ENCODE measurements at regions not wholly inside any gene's neighbourhood (a gene's known extent, or its start where the extent isn't known, plus 50 kb on each side); places are given as distances from the start of the nearest gene placed in this dataset.
"Not testable (repeated sequence)": the region's sequence is repeated elsewhere in the genome, so short reads cannot be mapped to it uniquely, and the experiment has no call there.

GRCh38 chr2:60221098-60221497 lies 332.4 kb downstream of the BCL11A start:
- no peaks in the 10 kb centered on the region for H3K36me3 Mint-ChIP-seq
- no peak overlapping the region for H3K27ac Mint-ChIP-seq
- H3K4me1 Mint-ChIP-seq (ENCODE audit: low read depth in 2 of 2): no peaks in the 10 kb centered on the region
- no peak for DNase-seq (ENCODE audit: low spot score)
- no peak overlapping the region for H3K4me3 Mint-ChIP-seq
- no peaks in the 10 kb centered on the region for H3K9me3 Mint-ChIP-seq
- no peaks in the 10 kb centered on the region for H3K27me3 Mint-ChIP-seq
- ATAC-seq: no peak

- Mint-ChIP-seq H3K27me3 (peaks cover 0 to 3% of the 10 kb centered on the region in 2 donors), H3K27ac (no peak overlapping the region), H3K4me1 (ENCODE audit: low read depth in 2 of 2) (no peaks in the 10 kb centered on the region), H3K9me3 (no peaks in the 10 kb centered on the region), H3K36me3 (no peaks in the 10 kb centered on the region), H3K4me3 (no peak overlapping the region)
- DNase-seq (ENCODE audit: low spot score): no peak
- no peak for ATAC-seq
Measured at GRCh38 chr2:60219536-60219935, 333.9 kb downstream of the BCL11A start.

DNA sequence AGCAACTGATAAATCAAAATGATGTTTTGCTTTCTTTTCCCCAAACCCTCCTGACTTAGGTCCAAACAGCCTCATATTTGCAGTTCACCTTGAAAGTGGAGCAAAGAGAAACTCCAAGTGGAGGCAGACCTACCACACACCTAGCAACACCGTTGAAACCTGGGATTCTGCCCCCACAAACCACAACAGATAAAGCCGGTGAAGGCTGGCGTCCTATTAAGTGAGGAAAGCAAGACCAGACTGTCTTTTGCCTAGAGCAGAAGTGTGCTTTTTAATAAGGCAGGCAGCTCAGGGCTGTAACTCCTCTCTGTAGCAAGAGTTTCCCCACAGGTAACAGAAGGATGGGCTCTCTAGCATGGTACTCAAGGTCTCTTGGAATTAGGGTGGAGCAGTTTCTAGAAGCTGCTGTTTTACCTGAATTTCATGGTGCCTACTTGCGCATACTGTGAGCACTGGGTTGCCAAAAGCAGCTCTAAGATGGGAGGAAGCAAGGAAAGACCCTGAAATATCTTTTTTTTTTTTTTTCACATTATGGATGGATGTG lies 336.9 kb downstream of the BCL11A start:
- no peaks in the 10 kb centered on the region for H3K36me3 Mint-ChIP-seq
- ATAC-seq: peak in 1 of 2 donors; percentile 11
- peaks cover 0 to 3% of the 10 kb centered on the region in 2 donors for H3K27me3 Mint-ChIP-seq
- DNase-seq (ENCODE audit: low spot score): no peak
- no peak overlapping the region for H3K4me3 Mint-ChIP-seq
- H3K27ac Mint-ChIP-seq: no peak overlapping the region
- H3K9me3 Mint-ChIP-seq: no peaks in the 10 kb centered on the region
- no peaks in the 10 kb centered on the region for H3K4me1 Mint-ChIP-seq (ENCODE audit: low read depth in 2 of 2)

DNA sequence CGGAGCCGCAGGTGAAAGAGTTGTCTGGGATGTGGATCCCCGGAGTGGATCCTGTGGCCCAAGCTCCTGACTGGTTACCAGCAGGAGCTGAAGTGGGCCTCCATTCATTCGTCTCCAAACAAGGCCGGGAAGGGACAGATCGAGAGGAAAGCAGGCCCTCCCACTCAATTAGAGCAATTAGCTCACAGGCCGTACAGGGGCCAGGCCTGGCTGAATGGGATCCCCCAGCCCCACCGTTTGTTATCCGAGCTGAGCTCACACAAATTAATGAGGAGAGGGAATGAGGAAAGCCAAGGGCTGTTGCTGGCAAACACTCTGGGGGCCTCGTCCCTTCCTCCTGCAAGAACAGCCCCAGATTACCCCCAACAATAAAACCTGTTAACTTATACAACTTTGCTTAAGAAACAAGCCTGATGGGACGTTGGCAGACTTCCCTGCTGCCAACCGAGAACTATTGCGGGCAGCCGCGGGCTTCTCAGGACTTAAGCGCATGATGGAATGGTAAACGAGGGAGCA lies 338.0 kb downstream of the BCL11A start:
- Mint-ChIP-seq H3K4me3 (no peak overlapping the region), H3K27ac (no peak overlapping the region), H3K27me3 (peaks cover 0 to 3% of the 10 kb centered on the region in 2 donors), H3K4me1 (ENCODE audit: low read depth in 2 of 2) (no peaks in the 10 kb centered on the region), H3K9me3 (no peaks in the 10 kb centered on the region), H3K36me3 (no peaks in the 10 kb centered on the region)
- DNase-seq (ENCODE audit: low spot score): no peak
- ATAC-seq: no peak

DNA sequence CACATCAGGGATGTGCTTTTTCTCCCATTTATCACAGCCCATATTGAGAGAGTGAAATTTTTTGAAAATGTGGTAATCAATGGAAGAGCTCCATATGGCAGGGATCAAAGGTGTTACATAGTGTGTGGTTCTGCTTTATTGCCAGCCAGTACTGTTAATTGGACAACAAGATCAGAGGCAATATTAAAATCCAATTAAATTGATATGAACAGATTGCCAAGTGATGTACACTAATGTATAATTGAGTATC lies 338.9 kb downstream of the BCL11A start:
- DNase-seq (ENCODE audit: low spot score): no peak
- Mint-ChIP-seq H3K9me3 (no peaks in the 10 kb centered on the region), H3K4me1 (ENCODE audit: low read depth in 2 of 2) (no peaks in the 10 kb centered on the region), H3K4me3 (no peak overlapping the region), H3K27ac (no peak overlapping the region), H3K36me3 (no peaks in the 10 kb centered on the region), H3K27me3 (peaks cover 0 to 3% of the 10 kb centered on the region in 2 donors)
- ATAC-seq: no peak

DNA sequence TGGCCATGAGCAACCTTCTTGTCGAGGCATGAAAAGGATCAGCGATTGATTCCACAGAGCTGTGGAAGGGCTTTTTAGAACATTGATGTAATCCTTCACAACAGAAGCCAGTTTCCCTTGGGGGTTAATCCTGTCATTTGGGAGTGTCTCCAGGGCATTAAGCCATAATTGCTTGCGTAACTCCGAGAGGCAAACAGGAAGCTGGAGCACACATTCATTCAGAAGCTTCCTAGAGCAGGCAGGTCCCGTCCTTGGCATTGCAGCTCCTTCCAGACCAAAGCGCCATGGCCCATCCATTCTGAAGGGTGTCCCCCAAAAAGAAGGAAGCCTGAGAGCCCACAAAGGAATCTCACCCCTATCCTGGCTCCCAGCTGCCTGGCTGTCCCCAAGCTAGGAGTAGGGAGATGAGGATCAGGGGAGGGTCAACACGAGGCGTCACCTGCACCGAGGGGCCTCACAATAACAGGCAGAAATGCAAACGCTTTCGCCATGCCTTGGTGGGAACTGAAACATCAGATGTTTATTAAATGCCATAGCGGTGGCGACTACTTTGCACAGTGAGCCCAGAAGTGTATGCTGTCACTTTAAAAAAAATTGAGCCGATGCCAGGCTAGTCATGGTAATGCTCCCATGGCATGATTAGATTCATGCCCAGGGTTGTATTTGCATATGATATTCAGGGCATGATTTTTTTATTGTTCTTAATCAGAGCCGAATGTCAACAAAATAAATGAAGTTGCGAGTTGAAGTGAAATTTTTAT lies 339.4 kb downstream of the BCL11A start:
- Mint-ChIP-seq H3K9me3 (no peaks in the 10 kb centered on the region), H3K27me3 (peaks cover 0 to 3% of the 10 kb centered on the region in 2 donors), H3K4me1 (ENCODE audit: low read depth in 2 of 2) (no peaks in the 10 kb centered on the region), H3K4me3 (no peak overlapping the region), H3K36me3 (no peaks in the 10 kb centered on the region), H3K27ac (no peak overlapping the region)
- DNase-seq (ENCODE audit: low spot score): no peak
- no peak for ATAC-seq

DNA sequence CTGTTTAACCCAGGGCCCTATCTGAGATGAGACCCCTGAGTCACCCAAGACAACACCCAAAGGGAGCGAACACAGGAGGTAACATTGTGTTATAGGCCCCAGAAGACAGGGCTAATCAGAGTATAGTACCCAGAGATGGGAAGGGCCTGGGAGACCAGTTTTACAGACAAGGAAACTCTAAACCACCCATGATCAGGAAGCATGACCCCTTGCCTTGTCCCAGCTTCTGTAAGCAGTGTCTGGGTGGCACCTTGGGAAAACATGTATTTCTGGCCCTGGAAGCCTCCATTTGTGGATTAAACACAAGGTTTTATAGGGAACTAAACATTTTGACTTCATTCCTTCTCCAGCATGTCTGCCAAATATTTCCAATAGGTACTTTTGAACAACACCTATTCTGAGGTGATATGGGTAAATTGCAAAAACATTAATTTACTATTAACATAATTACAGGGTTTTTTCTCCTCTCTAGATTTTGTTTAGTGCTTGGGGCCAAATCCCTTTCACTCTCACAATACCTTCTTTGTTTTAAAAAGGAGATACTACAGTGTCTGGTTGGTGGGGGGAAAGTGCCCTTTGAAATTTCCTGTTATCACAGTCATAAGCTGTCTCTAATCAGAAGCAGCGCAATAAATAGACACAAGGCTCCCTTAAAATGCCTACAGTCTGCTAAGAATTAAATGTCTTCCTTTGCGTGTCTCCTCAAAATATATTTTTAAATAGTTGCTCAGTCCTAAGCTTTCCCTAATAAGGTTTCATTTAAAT lies 341.1 kb downstream of the BCL11A start:
- H3K4me1 Mint-ChIP-seq (ENCODE audit: low read depth in 2 of 2): no peaks in the 10 kb centered on the region
- H3K9me3 Mint-ChIP-seq: no peaks in the 10 kb centered on the region
- no peak for DNase-seq (ENCODE audit: low spot score)
- no peaks in the 10 kb centered on the region for H3K36me3 Mint-ChIP-seq
- H3K4me3 Mint-ChIP-seq: no peak overlapping the region
- H3K27me3 Mint-ChIP-seq: peaks cover 0 to 5% of the 10 kb centered on the region in 2 donors
- H3K27ac Mint-ChIP-seq: no peak overlapping the region
- ATAC-seq: no peak

DNA sequence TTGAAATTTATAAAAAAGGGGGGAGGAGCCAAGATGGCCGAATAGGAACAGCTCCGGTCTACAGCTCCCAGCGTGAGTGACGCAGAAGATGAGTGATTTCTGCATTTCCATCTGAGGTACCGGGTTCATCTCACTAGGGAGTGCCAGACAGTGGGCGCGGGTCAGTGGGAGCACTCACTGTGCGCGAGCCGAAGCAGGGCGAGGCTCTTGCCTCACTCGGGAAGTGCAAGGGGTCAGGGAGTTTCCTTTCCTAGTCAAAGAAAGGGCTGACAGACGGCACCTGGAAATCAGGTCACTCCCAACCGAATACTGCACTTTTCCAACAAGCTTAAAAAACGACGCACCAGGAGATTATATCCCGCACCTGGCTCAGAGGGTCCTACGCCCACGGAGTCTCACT lies 364.4 kb downstream of the BCL11A start:
- not testable (repeated sequence) for ATAC-seq; H3K27ac Mint-ChIP-seq; H3K4me1 Mint-ChIP-seq (ENCODE audit: low read depth in 2 of 2); DNase-seq (ENCODE audit: low spot score); H3K4me3 Mint-ChIP-seq; H3K27me3 Mint-ChIP-seq
- H3K36me3 Mint-ChIP-seq: peaks cover 12% of the 10 kb centered on the region
- peaks cover 10% of the 10 kb centered on the region for H3K9me3 Mint-ChIP-seq

DNA sequence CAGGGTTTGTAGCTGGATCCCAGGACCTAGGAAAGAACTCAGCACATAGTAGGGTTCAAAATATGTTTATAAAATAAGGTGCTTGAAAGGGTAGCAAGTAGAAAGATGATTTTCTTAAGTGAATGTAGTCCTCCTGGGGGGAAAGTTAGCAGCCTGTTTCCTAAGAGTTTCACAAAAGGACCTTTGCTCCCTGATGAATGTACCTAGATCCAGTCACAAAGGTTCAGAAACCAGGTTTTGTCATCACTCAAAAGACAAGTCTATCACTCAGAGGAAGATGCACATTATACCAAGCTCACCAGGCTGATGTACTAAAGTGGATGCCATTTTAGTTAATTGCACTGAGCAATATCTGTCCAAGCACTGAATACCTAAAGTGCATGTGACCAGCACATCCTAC lies 378.2 kb downstream of the BCL11A start:
- no peak for ATAC-seq
- H3K27ac Mint-ChIP-seq: no peak overlapping the region

DNA sequence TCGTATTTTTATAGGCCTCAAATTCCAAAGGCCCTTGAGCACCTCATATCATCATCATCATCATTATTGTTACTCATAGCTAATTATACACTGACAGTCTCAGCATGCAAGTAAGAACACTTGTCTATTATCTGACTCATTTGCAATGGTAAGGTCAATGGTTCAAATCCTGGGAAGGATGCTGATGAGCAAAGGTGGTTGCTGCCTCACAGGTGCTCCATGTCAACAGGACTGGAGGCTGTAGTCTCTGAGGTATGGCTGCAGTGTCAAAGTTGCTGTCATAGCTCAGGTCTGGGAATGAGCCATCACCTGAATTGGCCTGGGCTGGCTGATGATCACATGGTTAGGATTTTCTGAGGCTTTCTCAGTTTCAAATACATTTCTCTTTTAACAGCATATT lies 379.3 kb downstream of the BCL11A start:
- ATAC-seq (no peak), DNase-seq (ENCODE audit: low spot score) (no peak)
- H3K9me3 Mint-ChIP-seq: no peaks in the 10 kb centered on the region
- no peaks in the 10 kb centered on the region for H3K27me3 Mint-ChIP-seq
- no peaks in the 10 kb centered on the region for H3K4me1 Mint-ChIP-seq (ENCODE audit: low read depth in 2 of 2)
- no peak overlapping the region for H3K4me3 Mint-ChIP-seq
- H3K27ac Mint-ChIP-seq: no peak overlapping the region
- H3K36me3 Mint-ChIP-seq: no peaks in the 10 kb centered on the region

More for the DNA sequence above, 378.2 kb downstream of the BCL11A start:
- DNase-seq (ENCODE audit: low spot score): no peak
- H3K27me3 Mint-ChIP-seq: no peaks in the 10 kb centered on the region
- no peaks in the 10 kb centered on the region for H3K4me1 Mint-ChIP-seq (ENCODE audit: low read depth in 2 of 2)
- no peaks in the 10 kb centered on the region for H3K9me3 Mint-ChIP-seq
- no peaks in the 10 kb centered on the region for H3K36me3 Mint-ChIP-seq
- no peak overlapping the region for H3K4me3 Mint-ChIP-seq

DNA sequence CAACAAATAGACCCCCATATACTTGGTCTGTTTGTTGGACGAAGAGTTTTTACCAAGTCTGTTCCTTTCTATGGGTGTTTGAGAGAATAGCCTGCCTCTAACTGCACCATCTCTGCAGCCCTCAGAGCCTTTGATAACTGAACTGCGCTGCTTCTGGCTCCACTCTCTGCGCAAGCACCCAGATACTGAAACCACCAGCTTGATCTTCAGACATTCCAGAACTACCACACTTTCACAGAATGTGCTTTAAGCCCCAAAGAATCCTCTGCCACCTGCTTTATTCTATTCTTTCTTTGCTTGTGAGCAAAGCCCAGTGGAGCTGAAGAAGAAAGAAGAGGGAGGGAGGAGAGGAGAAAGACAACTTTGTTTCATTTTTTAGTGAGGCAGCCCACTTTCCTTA lies 380.7 kb downstream of the BCL11A start:
- Mint-ChIP-seq H3K36me3 (no peaks in the 10 kb centered on the region), H3K27ac (no peak overlapping the region), H3K4me1 (ENCODE audit: low read depth in 2 of 2) (no peaks in the 10 kb centered on the region), H3K27me3 (no peaks in the 10 kb centered on the region), H3K4me3 (no peak overlapping the region), H3K9me3 (no peaks in the 10 kb centered on the region)
- DNase-seq (ENCODE audit: low spot score): no peak
- no peak for ATAC-seq

DNA sequence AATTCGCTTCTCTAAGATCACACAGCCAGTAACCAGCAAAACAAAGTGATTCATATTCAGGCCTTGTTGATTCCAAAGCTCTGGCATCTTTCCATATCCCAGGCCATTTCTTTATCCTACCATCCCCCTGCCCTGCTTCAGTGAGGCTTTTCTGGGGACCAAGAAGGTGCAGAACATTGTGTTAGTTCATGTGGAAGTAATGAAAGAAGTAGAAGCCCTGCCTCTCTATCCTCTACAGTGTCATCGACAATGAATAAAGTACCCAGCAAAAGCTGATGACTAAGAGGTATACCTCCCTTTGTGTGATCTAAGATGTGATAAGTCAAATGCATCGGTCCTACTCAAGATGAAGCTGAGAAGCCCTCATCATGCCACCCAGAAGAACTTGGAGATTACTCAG lies 383.2 kb downstream of the BCL11A start:
- Mint-ChIP-seq H3K27ac (no peak overlapping the region), H3K4me1 (ENCODE audit: low read depth in 2 of 2) (no peaks in the 10 kb centered on the region), H3K9me3 (no peaks in the 10 kb centered on the region), H3K36me3 (no peaks in the 10 kb centered on the region), H3K4me3 (no peak overlapping the region), H3K27me3 (no peaks in the 10 kb centered on the region)
- ATAC-seq (no peak), DNase-seq (ENCODE audit: low spot score) (no peak)

- no peaks in the 10 kb centered on the region for H3K36me3 Mint-ChIP-seq
- H3K9me3 Mint-ChIP-seq: no peaks in the 10 kb centered on the region
- no peaks in the 10 kb centered on the region for H3K4me1 Mint-ChIP-seq (ENCODE audit: low read depth in 2 of 2)
- H3K27ac Mint-ChIP-seq: no peak overlapping the region
- ATAC-seq (no peak), DNase-seq (ENCODE audit: low spot score) (no peak)
- H3K4me3 Mint-ChIP-seq: no peak overlapping the region
- H3K27me3 Mint-ChIP-seq: no peaks in the 10 kb centered on the region
Measured at GRCh38 chr2:60168247-60168646, 385.2 kb downstream of the BCL11A start.

DNA sequence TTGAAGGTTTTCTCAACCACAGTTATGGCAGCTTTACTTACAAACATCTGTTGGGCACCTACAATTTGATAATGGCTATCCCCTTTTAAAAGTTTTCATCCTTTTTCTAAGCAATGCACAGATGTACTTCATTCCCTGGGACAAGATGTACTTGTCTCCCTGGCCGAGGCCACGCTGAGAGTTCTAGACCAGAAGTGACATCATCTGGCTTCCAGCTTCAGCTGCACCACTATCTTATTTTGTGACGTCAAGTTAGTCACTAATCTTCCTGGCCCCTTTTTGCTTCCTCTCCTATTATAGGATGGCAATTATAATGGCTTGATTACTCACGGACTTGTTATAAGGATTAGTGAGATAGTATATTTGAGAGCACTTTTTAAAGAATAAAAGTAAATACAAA lies 386.4 kb downstream of the BCL11A start:
- Mint-ChIP-seq H3K4me3 (no peak overlapping the region), H3K27me3 (no peaks in the 10 kb centered on the region)
- no peak for ATAC-seq

More for the DNA sequence above, 386.4 kb downstream of the BCL11A start:
- H3K4me1 Mint-ChIP-seq (ENCODE audit: low read depth in 2 of 2): no peaks in the 10 kb centered on the region
- no peak overlapping the region for H3K27ac Mint-ChIP-seq
- no peaks in the 10 kb centered on the region for H3K9me3 Mint-ChIP-seq
- H3K36me3 Mint-ChIP-seq: no peaks in the 10 kb centered on the region
- DNase-seq (ENCODE audit: low spot score): no peak

Measured in natural killer cell treated with Interleukin-12 subunit alpha and Interleukin-12 subunit beta and Interleukin-15 and Interleukin-18, amount 100 ng/mL, for 72 hours (primary cell).